B cell (primary cell): ENCODE measurements at regions not wholly inside any gene's neighbourhood (a gene's known extent, or its start where the extent isn't known, plus 50 kb on each side); places are given as distances from the start of the nearest gene placed in this dataset.

Experiments
- CTCF ChIP-seq: fragments of 200-600 bp; IDR thresholded peaks from one replicate; pipeline ENCODE4 v1.8.0; 2022; ENCODE audit warnings: antibody characterized with exemption, mild to moderate bottlenecking
- EZH2 ChIP-seq: IDR thresholded peaks from 2 replicates; pipeline ENCODE4 v1.6.1; 2012; ENCODE audit warnings: borderline replicate concordance, low read depth, mild to moderate bottlenecking, moderate library complexity, low read length; ENCODE audit not compliant: insufficient read depth, poor library complexity, severe bottlenecking

- TF ChIP-seq EZH2 (no peak), CTCF (no peak)
Observed at GRCh38 chr11:92890846-92891245, 78.6 kb upstream of the MTNR1B start.
